WTC11 (cell line): ENCODE measurements at regions not wholly inside any gene's neighbourhood (a gene's known extent, or its start where the extent isn't known, plus 50 kb on each side); places are given as distances from the start of the nearest gene placed in this dataset.

Source experiments
- ATF3 ChIP-seq: sonication (generic); formaldehyde crosslinking; conservative IDR thresholded peaks from 2 replicates; pipeline ENCODE4 v1.8.1; 2022; ENCODE audit warnings: mild to moderate bottlenecking, missing genetic modification reagents
- CDX4 ChIP-seq: fragments of 250-450 bp; sonication (Bioruptor Pico); IDR thresholded peaks from 2 replicates; pipeline ENCODE4 v1.9.0; 2021; ENCODE audit warnings: moderate library complexity, mild to moderate bottlenecking, inconsistent platforms, borderline replicate concordance
- CTCF ChIP-seq: fragments of 200-600 bp; IDR thresholded peaks from 2 replicates; pipeline ENCODE4 v1.8.0; 2022; ENCODE audit warnings: antibody characterized with exemption
- IRF2 ChIP-seq: sonication (generic); formaldehyde crosslinking; IDR thresholded peaks from 2 replicates; pipeline ENCODE4 v1.8.0; 2022; ENCODE audit warnings: low read depth, missing genetic modification reagents, borderline replicate concordance
- MAX ChIP-seq: sonication (generic); formaldehyde crosslinking; IDR thresholded peaks from 2 replicates; pipeline ENCODE4 v1.8.0; 2022; ENCODE audit warnings: mild to moderate bottlenecking, missing genetic modification reagents
- NFATC4 ChIP-seq: fragments of 250-450 bp; sonication (Bioruptor Pico); IDR thresholded peaks from 2 replicates; pipeline ENCODE4 v1.9.0; 2021; ENCODE audit warnings: mild to moderate bottlenecking
- NFE2L1 ChIP-seq: sonication (generic); formaldehyde crosslinking; IDR thresholded peaks from 2 replicates; pipeline ENCODE4 v1.8.1; 2023; ENCODE audit warnings: missing genetic modification reagents
- NR2C2 ChIP-seq: sonication (generic); formaldehyde crosslinking; IDR thresholded peaks from 2 replicates; pipeline ENCODE4 v1.8.0; 2022; ENCODE audit warnings: mild to moderate bottlenecking, missing genetic modification reagents
- PREB ChIP-seq: sonication (generic); formaldehyde crosslinking; IDR thresholded peaks from 2 replicates; pipeline ENCODE4 v1.8.1; 2022; ENCODE audit warnings: mild to moderate bottlenecking, missing genetic modification reagents, moderate library complexity, borderline replicate concordance
- SMAD3 ChIP-seq: sonication (generic); formaldehyde crosslinking; IDR thresholded peaks from 2 replicates; pipeline ENCODE4 v1.8.0; 2022; ENCODE audit warnings: missing genetic modification reagents, mild to moderate bottlenecking, borderline replicate concordance
- ZNF263 ChIP-seq: sonication (generic); formaldehyde crosslinking; IDR thresholded peaks from 2 replicates; pipeline ENCODE4 v1.8.1; 2022; ENCODE audit warnings: low read depth, mild to moderate bottlenecking, moderate library complexity, missing genetic modification reagents
- ZNF317 ChIP-seq: sonication (generic); formaldehyde crosslinking; IDR thresholded peaks from 2 replicates; pipeline ENCODE4 v1.8.1; 2023; ENCODE audit warnings: low read depth, mild to moderate bottlenecking, moderate library complexity, missing genetic modification reagents, borderline replicate concordance
- ZNF532 ChIP-seq: fragments of 250-450 bp; sonication (Bioruptor Pico); IDR thresholded peaks from 2 replicates; pipeline ENCODE4 v1.9.0; 2021; ENCODE audit warnings: mild to moderate bottlenecking, borderline replicate concordance

- TF ChIP-seq ZNF532 (CRISPR knock-in tag) (no peak), PREB (CRISPR knock-in tag) (no peak), CTCF (no peak), NFATC4 (CRISPR knock-in tag) (no peak), NR2C2 (no peak), ATF3 (no peak), SMAD3 (no peak), ZNF317 (CRISPR knock-in tag) (no peak), CDX4 (no peak), IRF2 (CRISPR knock-in tag) (no peak), NFE2L1 (CRISPR knock-in tag) (no peak), ZNF263 (CRISPR knock-in tag) (no peak), MAX (no peak)
Measured at GRCh38 chr5:2109566-2109965, 226.8 kb upstream of the IRX4 start.
